HUES64 (cell line): ENCODE measurements at regions not wholly inside any gene's neighbourhood (a gene's known extent, or its start where the extent isn't known, plus 50 kb on each side); places are given as distances from the start of the nearest gene placed in this dataset.

Experiments
- H3K27ac ChIP-seq: 2 replicates; pipeline ENCODE4 v1.7.0; 2013; ENCODE audit warnings: low read depth, low read length, inconsistent platforms
- H3K27me3 ChIP-seq: 2 replicates; pipeline ENCODE4 v1.6.1; 2013; ENCODE audit warnings: mild to moderate bottlenecking, low read length; ENCODE audit not compliant: insufficient read depth
- H3K36me3 ChIP-seq: 2 replicates; pipeline ENCODE4 v1.6.1; 2013; ENCODE audit warnings: mild to moderate bottlenecking, low read length; ENCODE audit not compliant: insufficient read depth
- H3K4me1 ChIP-seq: 2 replicates; pipeline ENCODE4 v1.6.1; 2013; ENCODE audit warnings: mild to moderate bottlenecking, low read length, moderate library complexity; ENCODE audit not compliant: insufficient read depth
- H3K4me3 ChIP-seq: 2 replicates; pipeline ENCODE4 v1.5.1; 2013; ENCODE audit warnings: mild to moderate bottlenecking, low read length, moderate library complexity
- H3K9ac ChIP-seq: 2 replicates; pipeline ENCODE4 v1.6.1; 2013; ENCODE audit warnings: mild to moderate bottlenecking, low read depth, low read length
- H3K9me3 ChIP-seq: 2 replicates; pipeline ENCODE4 v1.6.1; 2013; ENCODE audit warnings: low read depth, low read length; ENCODE audit not compliant: insufficient read depth
- WGBS: fragments of 150-250, 120-280 bp; methylation state at CpG from one replicate; pipeline ENCODE4 v1.1.7; 2013; ENCODE audit warnings: missing lambda C conversion rate; 5-methylcytosine and 5-hydroxymethylcytosine counted together

- Histone ChIP-seq H3K9me3 (peaks cover 15% of the 10 kb centered on the region), H3K27ac (no peak overlapping the region), H3K27me3 (no peaks in the 10 kb centered on the region), H3K4me3 (no peak overlapping the region), H3K9ac (no peak overlapping the region), H3K4me1 (no peaks in the 10 kb centered on the region; the same call in 1 of the 2 replicates), H3K36me3 (no peaks in the 10 kb centered on the region)
- 90% methylated on average over 3 of the region's 4 CpGs for whole genome bisulfite sequencing
Measured at GRCh38 chr13:109644956-109645355, 141.4 kb downstream of the IRS2 start.

GRCh38 chr13:109644069-109644750, 142.2 kb downstream of the IRS2 start:
- WGBS, result 94% methylated on average over 3 of the region's 4 CpGs
- H3K36me3 ChIP-seq, result no peaks in the 10 kb centered on the region

GRCh38 chr13:109642358-109642757, 144.0 kb downstream of the IRS2 start:
- H3K9me3 ChIP-seq, result peaks cover 24% of the 10 kb centered on the region
- H3K27ac ChIP-seq, result no peak overlapping the region
- H3K4me1 ChIP-seq, result no peaks in the 10 kb centered on the region; the same call in 1 of the 2 replicates
- H3K4me3 ChIP-seq, result no peak overlapping the region
- WGBS, result 95% methylated on average over 8 of the region's 8 CpGs
- H3K9ac ChIP-seq, result no peak overlapping the region
- no peaks in the 10 kb centered on the region for H3K27me3 ChIP-seq
- H3K36me3 ChIP-seq, result no peaks in the 10 kb centered on the region

More at GRCh38 chr13:109644069-109644750, 142.2 kb downstream of the IRS2 start:
- Histone ChIP-seq H3K27ac (no peak overlapping the region), H3K4me1 (no peaks in the 10 kb centered on the region; the same call in 1 of the 2 replicates), H3K4me3 (no peak overlapping the region), H3K9ac (no peak overlapping the region), H3K27me3 (no peaks in the 10 kb centered on the region), H3K9me3 (peaks cover 18% of the 10 kb centered on the region)

GRCh38 chr13:109636736-109637135, 149.6 kb downstream of the IRS2 start:
- peaks cover 24% of the 10 kb centered on the region for H3K9me3 ChIP-seq
- H3K4me3 ChIP-seq, result no peak overlapping the region
- 100% methylated on average over 3 of the region's 3 CpGs for WGBS
- H3K27me3 ChIP-seq, result no peaks in the 10 kb centered on the region
- no peaks in the 10 kb centered on the region for H3K36me3 ChIP-seq
- H3K9ac ChIP-seq, result no peak overlapping the region
- no peaks in the 10 kb centered on the region for H3K4me1 ChIP-seq
- no peak overlapping the region for H3K27ac ChIP-seq

GRCh38 chr13:109631069-109631468, 155.3 kb downstream of the IRS2 start:
- Histone ChIP-seq H3K36me3 (no peaks in the 10 kb centered on the region), H3K4me1 (peaks cover 4% of the 10 kb centered on the region; the same call in 1 of the 2 replicates), H3K4me3 (no peak overlapping the region), H3K27ac (no peak overlapping the region), H3K9ac (no peak overlapping the region), H3K27me3 (no peaks in the 10 kb centered on the region), H3K9me3 (no peaks in the 10 kb centered on the region)
- WGBS, result 98% methylated on average over 3 of the region's 5 CpGs

- H3K36me3 ChIP-seq, result no peaks in the 10 kb centered on the region
- H3K4me3 ChIP-seq, result no peak overlapping the region
- H3K4me1 ChIP-seq, result peaks cover 4% of the 10 kb centered on the region; the same call in 1 of the 2 replicates
- H3K27ac ChIP-seq, result no peak overlapping the region
- H3K9ac ChIP-seq, result no peak overlapping the region
- no peaks in the 10 kb centered on the region for H3K9me3 ChIP-seq
- H3K27me3 ChIP-seq, result no peaks in the 10 kb centered on the region
- WGBS, result 89% methylated on average over 6 of the region's 6 CpGs
Measured at GRCh38 chr13:109630271-109630670, 156.1 kb downstream of the IRS2 start.

- no peaks in the 10 kb centered on the region for H3K27me3 ChIP-seq
- no peak overlapping the region for H3K4me3 ChIP-seq
- H3K36me3 ChIP-seq, result no peaks in the 10 kb centered on the region
- H3K9ac ChIP-seq, result no peak overlapping the region
- 89% methylated on average over 3 of the region's 3 CpGs for WGBS
- H3K4me1 ChIP-seq, result peaks cover 4% of the 10 kb centered on the region; the same call in 1 of the 2 replicates
- no peak overlapping the region for H3K27ac ChIP-seq
- no peaks in the 10 kb centered on the region for H3K9me3 ChIP-seq
Measured at GRCh38 chr13:109629737-109630136, 156.6 kb downstream of the IRS2 start.

GRCh38 chr13:109628251-109628699, 158.1 kb downstream of the IRS2 start:
- peaks cover 4% of the 10 kb centered on the region; the same call in 1 of the 2 replicates for H3K4me1 ChIP-seq
- 81% methylated on average over 2 of the region's 2 CpGs for WGBS
- H3K27ac ChIP-seq, result no peak overlapping the region
- no peaks in the 10 kb centered on the region for H3K9me3 ChIP-seq
- no peak overlapping the region for H3K4me3 ChIP-seq
- H3K36me3 ChIP-seq, result no peaks in the 10 kb centered on the region
- no peak overlapping the region for H3K9ac ChIP-seq
- no peaks in the 10 kb centered on the region for H3K27me3 ChIP-seq

GRCh38 chr13:109627649-109628048, 158.7 kb downstream of the IRS2 start:
- 87% methylated on average over 2 of the region's 2 CpGs for WGBS
- Histone ChIP-seq H3K9me3 (no peaks in the 10 kb centered on the region), H3K9ac (no peak overlapping the region), H3K4me1 (peaks cover 4% of the 10 kb centered on the region; the same call in 1 of the 2 replicates), H3K36me3 (no peaks in the 10 kb centered on the region), H3K27me3 (no peaks in the 10 kb centered on the region), H3K27ac (no peak overlapping the region), H3K4me3 (no peak overlapping the region)

- Histone ChIP-seq H3K27ac (no peak overlapping the region), H3K36me3 (no peaks in the 10 kb centered on the region), H3K4me1 (peaks cover 4% of the 10 kb centered on the region; the same call in 1 of the 2 replicates), H3K4me3 (no peak overlapping the region), H3K9ac (no peak overlapping the region), H3K27me3 (no peaks in the 10 kb centered on the region), H3K9me3 (no peaks in the 10 kb centered on the region)
- 73% methylated on average over 8 of the region's 8 CpGs for WGBS
Measured at GRCh38 chr13:109626386-109627171, 159.8 kb downstream of the IRS2 start.

GRCh38 chr13:109625156-109625555, 161.2 kb downstream of the IRS2 start:
- Histone ChIP-seq H3K27me3 (no peaks in the 10 kb centered on the region), H3K36me3 (no peaks in the 10 kb centered on the region), H3K4me3 (no peak overlapping the region), H3K4me1 (peaks cover 4% of the 10 kb centered on the region; the same call in 1 of the 2 replicates), H3K27ac (no peak overlapping the region), H3K9ac (no peak overlapping the region), H3K9me3 (no peaks in the 10 kb centered on the region)
- 100% methylated on average over 1 of the region's 1 CpG for WGBS
